Amygdala (tissue), 56 donors: ENCODE measurements at regions not wholly inside any gene's neighbourhood (a gene's known extent, or its start where the extent isn't known, plus 50 kb on each side); places are given as distances from the start of the nearest gene placed in this dataset.

Source experiments
- DNase-seq, 56 donors: peaks; one replicate each; lab custom pipeline; 2025; lab: John Stamatoyannopoulos, UW

DNA sequence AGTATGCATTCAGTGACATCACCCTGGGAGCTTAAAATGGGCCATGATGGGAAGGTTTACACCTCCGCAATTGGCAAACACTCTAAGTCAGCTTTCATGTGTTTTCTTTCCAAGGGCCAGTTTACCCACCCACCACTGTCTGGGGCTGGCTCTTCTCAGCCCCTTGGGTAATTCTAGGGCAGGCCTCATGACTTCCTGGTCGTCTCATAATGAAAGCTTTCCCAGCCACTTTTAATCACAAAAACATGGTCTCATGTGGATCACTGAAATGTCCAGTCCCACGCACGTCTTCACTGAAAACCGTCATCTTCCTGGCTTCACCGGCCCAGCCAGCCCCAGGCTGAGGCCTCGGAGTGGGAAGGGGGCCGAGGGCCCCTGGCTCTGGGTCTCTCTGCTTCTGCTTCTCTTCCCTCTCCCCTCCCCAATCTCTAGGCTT lies 58.5 kb upstream of the ANO1 start:
- DNase-seq, result no peak

DNA sequence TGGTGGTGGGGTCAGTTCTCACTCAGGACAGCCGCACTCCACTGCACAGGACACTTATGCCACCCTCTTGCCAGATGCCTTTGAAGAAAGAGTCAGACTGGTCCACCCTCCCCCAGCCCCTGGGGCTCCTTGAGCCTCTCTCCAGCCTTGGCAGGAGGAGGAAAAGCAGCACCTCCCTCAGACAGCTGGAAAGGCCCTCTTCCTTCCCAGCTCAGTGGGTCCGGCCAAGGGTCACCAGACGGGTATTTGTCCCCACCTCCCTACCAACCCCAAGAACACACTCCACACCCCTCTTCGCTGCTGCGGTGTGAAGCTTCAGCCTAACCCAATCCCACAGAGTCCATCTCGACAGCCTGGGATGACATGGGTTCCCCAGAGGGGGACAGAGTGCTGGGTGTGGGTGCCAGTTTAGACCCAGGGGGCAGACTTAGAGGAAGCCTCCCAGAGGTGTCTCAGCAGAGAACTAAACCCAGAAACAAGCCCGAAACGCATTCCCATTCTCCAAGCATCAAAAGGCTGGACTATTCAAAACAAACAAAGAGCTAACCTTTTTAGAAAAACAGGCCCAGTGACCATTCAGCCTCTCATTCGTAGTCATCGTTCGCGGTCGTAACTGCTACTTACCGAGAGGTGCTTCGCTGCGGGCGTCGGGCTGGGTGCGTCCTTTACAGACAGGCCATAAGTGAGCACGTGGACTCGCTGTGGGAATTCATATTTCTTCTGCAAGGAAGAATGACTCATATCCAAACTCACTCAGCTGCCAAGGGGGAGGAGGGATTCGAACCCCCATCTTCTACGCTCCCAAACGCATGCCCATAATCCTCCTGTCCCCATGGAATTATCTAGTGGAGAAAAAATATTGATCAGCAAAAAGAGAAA lies 57.5 kb upstream of the ANO1 start:
- DNase-seq, result no peak

DNA sequence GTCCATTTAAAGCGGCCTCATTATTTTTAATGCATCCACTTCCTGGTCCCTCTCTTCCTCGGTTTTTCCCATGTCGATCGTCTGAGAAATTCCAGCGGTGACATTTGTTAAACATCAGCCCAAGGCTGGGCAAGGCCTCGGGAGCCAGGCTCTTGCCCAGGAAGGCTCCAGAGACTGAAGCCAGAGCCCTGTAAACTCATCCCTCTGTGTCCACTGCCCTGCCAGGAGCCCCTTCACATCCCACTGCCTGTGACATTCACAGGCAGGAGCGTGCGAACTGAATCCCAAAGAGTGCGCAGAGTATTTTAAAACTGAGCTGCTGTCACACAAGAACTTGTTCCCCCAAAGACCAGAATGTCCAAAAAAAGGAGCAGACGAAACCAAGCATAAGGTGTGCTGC lies 56.5 kb upstream of the ANO1 start:
- no peak for DNase-seq

DNA sequence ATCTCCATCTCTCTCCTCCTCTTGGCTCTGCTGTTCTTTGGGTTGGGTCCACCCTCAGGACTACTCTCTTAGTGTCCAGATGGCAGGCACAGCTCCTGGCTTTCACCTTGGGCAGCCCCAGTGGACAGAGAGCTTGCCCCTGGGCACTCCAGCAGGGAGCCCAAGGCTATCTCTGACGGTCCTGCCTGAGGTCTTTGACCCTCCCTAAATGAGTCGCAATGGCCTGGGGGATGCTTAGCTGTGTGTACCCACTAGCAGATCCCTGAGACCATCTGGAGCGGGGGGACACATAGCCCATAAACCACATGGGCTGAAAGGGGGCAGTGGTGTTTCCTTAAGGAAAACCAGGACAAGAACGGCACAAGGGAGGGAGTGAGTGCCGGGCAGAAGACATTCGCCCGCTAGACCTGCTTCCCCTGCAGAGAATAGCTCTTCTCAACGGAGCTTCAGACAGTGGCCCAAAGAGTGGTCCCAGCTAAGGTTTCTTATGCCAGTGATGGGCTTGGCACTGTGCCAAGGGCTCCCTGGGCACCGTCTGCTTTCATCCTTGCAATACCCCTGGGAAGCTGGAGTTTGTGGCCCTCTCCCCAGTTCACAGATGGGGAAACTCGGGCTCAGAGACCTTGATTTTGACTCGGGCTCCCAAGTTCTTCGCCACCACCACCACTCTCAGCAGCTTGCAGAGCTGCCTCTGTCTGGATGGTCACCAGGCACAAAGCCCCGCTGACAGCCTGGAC lies 53.9 kb upstream of the ANO1 start:
- no peak for DNase-seq

DNA sequence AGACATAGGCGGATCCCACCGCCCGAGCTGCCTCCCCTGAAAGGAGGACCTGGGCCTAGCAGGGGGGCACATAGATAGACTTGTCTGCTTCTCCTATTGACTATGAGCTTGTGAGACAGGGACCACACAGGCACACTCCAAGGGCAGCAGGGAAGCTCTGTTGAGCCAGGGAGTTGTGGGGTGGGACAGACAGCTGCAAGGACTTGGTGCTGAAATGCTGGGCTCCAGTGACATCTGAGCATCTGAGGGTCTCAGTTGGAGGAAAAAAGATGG lies 53.4 kb upstream of the ANO1 start:
- no peak for DNase-seq

DNA sequence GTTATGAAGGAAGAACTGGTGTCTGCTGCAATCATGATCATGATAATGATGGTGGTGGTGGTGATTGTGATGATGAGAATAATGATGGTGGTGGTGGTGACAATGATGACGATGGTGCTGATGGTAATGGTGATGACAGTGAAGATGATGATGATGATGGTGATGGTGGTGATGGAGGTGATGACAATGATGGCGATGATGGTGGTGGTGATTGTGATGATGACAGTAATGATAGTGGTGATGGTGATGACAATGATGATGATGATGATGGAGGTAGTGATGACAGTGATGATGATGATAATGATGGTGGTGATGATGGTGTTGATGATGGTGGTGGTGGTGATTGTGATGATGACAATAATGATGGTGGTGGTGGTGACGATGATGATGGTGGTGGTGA lies 52.8 kb upstream of the ANO1 start:
- DNase-seq, result no peak

DNA sequence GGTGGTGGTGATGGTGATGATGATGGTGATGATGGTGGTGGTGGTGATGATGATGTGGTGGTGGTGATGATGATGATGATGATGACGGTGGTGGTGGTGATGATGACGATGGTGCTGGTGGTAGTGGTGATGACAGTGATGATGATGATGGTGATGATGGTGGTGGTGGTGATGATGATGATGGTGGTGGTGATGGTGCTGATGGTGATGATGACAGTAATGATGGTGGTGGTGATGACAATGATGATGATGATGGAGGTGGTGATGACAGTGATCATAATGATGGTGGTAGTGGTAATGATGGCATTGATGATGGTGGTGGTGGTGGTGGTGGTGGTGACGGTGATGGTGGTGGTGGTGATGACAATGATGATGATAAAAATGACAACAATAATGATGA lies 52.1 kb upstream of the ANO1 start:
- no peak for DNase-seq

DNA sequence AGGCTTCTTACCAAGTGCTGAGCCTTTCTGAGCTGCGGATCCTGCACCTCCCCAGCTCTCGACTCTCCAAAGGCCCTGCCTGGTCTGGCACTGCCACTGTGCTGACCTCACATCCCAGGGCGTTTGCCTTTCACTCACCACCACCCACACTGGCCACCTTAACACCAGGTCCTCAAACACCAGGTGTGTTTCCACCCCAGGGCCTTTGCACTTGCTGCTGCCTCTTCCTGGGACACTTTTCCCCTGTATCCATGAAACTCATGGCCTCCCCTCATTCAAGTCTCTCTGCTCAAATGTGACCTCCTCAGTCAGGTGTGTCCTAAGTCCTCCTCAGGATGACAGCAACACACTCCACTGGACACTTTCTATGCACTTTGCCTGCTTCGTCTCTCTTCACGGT lies 51.4 kb upstream of the ANO1 start:
- no peak for DNase-seq

DNA sequence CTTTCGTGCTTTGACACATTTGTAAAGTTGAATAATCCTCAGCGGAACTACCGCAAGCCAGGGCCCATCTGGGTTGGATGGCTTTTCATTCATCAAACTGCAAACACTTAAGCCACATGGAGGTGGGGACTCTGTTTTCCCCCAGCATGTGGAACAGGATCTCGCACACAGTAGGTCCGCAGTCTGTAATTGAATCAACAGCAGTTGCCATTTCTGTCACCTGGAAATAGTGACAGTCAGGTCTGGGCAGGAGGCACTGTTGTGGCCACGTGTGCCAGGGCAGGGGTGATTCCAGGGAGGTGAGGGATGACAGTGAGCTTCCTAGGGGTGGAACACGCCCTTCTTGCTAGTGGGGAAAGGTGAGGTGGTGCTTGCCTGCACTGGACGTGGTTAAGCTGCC lies 50.7 kb upstream of the ANO1 start:
- no peak for DNase-seq

DNA sequence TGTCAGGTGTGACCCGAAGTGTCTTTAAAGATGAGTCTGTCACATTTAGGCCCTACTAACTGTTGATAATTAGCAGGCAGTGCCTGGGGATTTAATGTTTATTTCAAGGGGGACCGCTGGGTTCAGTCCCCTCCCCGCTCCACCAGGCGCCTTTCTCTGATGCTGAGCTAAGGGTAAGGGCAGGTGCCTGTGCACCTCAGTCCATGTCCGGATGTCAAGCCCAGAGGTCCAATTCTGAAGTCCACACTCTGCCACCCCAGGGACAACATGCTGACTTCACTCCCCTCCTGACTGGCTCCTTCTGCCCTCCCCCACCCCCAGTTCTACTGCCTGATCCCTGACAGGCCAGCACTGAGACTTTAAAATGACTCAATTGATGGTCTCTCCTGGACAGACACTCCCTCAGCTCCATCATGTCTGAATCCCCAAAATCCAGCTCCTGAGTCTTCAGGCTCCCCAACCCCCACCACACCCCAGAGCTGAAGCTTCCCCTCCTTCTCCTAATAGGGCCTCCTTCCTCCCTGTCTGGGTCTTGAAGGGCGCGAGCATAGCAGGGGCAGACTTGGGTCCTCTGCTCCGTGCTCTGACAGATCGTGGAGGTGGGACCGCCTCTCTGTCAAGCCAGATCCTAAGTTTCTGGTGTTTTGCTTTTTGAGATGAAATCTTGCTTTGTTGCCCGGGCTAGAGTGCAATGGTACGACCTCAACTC lies 49.8 kb upstream of the ANO1 start:
- no peak for DNase-seq
